GM03348 (cell line): ENCODE measurements at regions not wholly inside any gene's neighbourhood (a gene's known extent, or its start where the extent isn't known, plus 50 kb on each side); places are given as distances from the start of the nearest gene placed in this dataset.

Experiments used
- DNase-seq: peaks from one replicate; pipeline ENCODE4 v3.0.0; 2012; ENCODE audit warnings: low spot score

- no peak for DNase-seq
Measured at GRCh38 chr6:4559281-4559875, 216.8 kb upstream of the CDYL start.

GRCh38 chr6:4554645-4555044, 221.6 kb upstream of the CDYL start:
- no peak for DNase-seq

GRCh38 chr6:4553387-4553786, 222.8 kb upstream of the CDYL start:
- DNase-seq: no peak

DNA sequence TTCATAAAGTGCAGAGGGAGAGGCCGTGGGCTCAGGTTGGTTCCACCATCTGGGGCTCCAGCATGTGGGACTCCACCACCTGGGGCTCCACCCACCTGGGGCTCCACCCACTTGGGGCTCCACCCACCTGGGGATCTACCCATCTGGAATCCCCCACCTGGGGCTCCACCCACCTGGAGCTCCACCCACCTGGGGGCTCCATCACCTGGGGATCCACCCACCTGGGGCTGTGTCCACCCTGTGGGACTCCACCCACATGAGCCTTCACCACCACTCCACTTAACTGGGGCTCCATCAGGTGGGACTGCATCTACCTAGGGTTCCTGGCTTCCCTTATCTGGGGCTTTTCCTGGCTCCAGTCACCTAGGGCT, 226.0 kb upstream of the CDYL start:
- no peak for DNase-seq

- DNase-seq: no peak
Measured at GRCh38 chr6:4549556-4550226, 226.5 kb upstream of the CDYL start.

DNA sequence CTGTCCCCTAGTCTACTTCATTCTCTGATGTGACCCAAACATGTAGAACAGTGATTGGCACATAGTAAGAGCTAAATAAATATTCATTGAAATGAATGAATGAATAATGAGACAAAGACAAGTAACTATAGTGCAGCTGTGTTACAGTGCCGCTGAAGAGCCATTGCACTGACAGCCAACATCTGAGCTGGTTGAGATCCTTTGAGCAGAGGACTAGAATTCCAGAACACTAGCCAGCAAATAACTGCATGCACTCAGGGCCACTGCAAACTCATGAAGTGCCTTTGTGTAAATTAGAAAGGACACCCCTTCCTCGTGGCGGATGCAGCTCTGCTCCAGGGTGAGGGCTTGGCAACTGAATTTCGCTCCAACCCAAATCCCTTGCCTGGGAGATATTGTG, 230.3 kb upstream of the CDYL start:
- DNase-seq: no peak

DNA sequence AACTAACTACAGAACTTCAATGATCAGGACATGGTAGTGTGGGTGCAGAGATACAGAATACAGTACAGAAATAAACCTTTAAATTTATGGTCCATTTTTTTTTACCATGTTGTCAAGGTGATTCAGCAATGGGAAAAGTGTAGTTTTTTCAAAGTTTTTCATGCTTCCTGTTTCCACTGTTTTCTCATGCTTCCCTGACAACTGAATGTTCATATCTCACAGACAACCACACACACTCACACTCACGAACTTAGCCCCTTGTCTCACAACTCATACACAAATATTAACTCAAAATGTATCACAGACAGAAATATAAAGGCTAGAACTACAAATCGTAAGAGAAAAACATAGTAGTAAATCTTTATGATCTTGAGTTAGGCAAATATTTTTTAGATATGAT, 232.6 kb upstream of the CDYL start:
- DNase-seq: no peak

DNA sequence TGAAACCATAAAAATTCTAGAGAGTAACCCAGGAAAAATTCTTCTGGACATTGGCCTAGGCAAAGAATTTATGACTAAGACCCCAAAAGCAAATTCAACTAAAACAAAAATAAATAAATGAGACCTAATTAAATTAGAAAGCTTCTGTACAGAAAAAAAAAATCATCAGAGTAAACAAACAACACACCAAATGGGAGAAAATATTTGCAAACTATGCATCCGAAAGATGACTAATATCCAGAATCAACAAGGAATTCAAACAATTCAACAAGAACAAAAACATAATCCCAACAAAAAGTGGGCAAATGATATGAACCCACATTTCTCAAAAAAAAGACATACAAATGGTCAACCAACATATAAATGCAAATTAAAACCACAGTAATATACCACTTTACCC, 242.6 kb upstream of the CDYL start:
- no peak for DNase-seq

DNA sequence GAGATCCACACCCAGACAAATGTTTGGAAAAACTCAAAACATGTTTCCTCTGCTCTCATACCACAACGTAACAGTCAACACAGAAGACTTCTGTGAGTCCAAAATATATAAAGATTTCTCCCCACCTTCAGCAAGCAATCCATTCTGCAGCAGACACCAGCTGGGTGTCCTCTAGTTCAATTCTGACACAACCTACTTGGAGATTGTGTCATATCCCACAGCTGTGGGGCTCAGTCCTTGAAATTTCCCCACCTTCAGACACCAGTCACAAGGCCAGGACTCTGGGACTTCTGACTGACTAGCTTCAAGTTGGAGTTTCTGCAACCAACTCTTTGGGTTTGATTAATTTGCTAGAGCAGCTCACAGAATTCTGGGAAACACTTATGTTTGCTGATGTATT, 244.8 kb upstream of the CDYL start:
- no peak for DNase-seq

DNA sequence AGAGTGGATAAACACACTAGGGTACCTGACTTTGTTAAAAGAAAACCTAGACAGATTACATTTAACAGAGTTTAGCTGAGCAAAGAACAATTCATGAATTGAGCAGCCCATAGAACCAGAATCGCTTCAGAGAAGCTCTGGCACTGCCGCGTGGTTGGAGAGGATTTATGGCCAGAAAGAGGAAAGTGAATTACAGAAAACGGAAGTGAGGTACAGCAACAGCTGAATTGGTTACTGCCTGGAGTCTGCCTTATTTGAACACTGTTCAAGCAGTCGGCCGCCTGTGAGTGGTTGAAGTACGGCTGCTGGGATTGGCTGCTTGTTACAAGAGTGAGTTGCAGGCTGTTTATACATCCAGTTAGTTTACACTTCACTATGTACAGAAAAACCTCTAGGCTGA, 253.8 kb upstream of the CDYL start:
- DNase-seq: no peak

DNA sequence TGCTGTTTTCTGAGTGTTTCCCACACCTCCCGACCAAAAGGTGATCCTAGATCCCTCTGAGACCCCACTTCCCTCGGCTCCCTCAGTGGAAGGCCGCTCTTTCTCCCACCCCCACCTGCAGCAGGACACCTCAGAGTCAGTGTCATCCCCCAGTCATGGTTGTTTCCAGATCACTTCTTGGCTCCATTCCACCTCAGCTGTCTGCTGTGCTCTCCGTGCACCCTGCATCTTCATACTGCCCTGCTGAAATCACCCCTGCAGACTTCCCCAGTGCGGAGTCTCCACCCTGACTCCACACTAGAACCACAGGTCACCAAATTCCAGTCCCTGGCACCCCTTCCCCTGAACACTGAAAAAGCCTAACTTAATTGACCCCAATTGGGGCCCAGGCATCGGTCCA, 255.1 kb upstream of the CDYL start:
- DNase-seq: no peak

DNA sequence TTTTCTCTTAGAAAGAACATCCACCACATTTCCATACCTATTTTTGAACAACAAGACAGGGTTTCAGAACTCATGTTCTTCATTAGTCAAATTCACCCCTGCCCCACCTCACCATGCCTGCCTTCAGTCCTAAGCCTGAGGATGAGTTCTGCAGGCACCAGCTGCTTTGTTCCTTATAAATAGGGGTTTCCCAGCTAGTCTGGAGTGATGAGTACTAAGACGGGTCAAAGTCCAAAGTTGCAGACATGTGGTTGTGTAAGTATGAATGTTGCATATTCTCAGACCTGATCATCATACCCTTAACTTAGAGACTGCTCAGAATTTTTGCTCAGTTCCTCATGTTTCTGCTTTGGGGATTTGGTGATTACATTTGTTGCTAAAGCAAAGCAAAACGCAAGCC, 257.7 kb upstream of the CDYL start:
- peak; percentile 74 for DNase-seq

DNA sequence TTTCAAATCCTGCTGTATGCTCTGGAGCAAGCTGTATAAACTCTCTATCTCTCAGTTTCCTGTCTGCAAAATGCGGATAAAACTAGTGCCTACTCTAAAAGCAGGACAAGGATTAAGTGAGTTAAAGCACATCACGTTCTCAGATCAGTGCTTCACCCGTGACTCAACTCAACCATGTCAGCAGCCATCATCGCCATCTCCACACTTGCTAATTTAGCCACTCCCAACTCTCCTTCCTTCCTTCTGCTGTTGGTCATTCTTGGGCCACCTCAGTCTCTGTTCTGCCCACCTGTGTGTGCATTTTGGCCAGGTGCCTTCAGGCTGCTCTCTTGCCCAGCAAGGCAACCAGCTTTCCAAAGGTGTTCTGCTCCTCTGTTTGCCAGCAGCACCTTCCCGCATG, 260.0 kb upstream of the CDYL start:
- DNase-seq: no peak

DNA sequence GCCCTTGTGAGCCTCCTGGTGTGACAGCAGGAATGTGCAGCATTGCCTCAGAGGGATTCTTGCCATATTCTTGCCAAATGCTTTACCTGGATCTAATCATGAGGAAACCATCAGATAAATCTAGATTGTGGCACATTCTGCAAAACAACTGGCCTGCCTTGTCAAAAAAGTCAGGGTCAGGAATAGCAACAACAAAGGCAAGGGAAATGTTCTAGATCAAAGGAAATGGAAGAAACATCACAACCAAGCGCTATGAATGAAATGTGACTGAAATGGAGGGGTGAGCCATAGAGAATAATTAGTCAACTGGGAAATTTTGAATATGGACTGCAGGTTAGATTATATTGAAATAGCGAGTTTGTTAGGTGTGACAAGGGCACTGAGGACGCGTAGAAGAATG, 262.6 kb upstream of the CDYL start:
- DNase-seq: no peak

GRCh38 chr6:4512051-4512471, 264.1 kb upstream of the CDYL start:
- no peak for DNase-seq

GRCh38 chr6:4511641-4512020, 264.6 kb upstream of the CDYL start:
- DNase-seq: no peak

DNA sequence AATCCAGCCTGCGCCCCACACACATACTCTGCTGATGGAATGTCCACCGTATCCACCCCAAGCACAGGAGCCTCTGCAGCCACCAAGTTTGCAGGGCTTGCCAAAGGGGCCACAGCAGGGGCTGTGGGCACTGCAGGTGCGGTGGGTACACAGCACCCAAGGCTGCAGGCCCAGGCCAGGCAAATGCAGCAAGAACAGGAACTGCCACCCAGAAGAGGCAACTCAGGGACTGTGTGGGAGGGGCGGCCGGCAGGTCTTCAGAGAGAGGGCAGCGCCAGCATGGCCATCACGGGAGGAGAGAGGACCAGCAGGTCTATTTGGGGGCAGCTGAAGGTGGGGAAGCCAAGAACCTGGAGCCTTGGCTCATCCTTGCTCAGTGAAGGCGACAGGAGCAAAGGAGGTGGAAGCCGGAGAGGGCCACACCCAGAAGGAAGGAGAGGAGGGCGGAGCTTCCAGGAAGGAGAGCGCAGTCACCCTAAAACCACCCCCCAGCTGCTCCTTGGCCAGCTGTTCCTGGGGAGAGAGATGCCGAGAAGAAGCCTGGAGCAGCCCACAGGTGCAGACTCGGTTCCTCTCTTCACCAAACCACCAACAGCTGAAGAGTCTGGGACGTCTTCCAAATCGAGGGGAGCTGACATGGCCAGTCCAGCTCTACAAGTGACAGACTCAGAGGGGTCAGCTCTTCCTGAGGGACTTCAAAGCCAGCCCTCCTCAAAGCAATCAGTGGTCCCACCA, 265.1 kb upstream of the CDYL start:
- DNase-seq: no peak

- no peak for DNase-seq
Measured at GRCh38 chr6:4510317-4510716, 265.9 kb upstream of the CDYL start.

- DNase-seq: no peak
Measured at GRCh38 chr6:4509506-4509905, 266.7 kb upstream of the CDYL start.

GRCh38 chr6:4506792-4507191, 269.4 kb upstream of the CDYL start:
- no peak for DNase-seq

GRCh38 chr6:4506223-4506622, 270.0 kb upstream of the CDYL start:
- no peak for DNase-seq

- no peak for DNase-seq
Measured at GRCh38 chr6:4504700-4505099, 271.5 kb upstream of the CDYL start.

DNA sequence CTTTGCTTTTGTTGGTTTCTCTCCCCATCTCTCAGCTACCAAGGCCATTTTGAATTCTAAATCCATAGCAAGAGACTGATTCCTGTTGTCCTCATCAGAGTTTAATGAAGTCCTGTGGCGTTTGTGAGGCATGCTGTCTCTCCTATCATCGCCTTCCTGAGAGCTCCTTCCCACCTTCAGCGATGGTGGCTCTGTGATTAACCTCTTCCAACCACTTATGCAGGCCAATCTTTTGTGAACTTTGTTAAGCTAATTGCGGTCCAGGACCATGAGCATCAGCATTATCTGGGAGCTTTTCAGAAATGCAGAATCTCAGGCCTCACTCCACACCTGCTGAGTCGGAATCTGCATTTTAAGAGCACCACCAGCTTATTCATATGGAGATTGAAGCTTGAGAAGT, 272.5 kb upstream of the CDYL start:
- DNase-seq: no peak

DNA sequence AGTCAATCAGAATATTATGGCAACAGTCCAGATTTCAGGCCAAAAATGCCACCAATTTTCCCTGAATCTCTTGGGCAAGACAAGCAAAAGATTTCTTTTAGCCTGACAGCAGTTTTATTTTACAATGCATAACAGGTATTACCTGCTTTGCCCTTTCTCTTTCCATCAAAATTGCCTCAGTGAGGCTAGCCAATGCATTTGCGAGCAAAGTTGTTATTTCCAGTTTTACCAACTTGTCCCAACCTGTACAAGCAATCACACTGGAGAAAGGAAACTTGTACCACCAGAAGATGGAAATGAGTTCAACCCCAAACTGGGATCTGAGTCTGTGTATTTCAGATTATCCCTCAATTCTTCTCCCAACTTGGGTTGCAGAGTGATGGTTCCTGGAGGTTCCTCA, 279.9 kb upstream of the CDYL start:
- DNase-seq: no peak
